ENCODE measurements at regions not wholly inside any gene's neighbourhood (a gene's known extent, or its start where the extent isn't known, plus 50 kb on each side); places are given as distances from the start of the nearest gene placed in this dataset.

GRCh38 chr13:67632590-67632989 is 402.5 kb upstream of the PCDH9 start:
- no peak for DNase-seq

- DNase-seq = no peak
Observed at GRCh38 chr13:67630640-67631039, 400.5 kb upstream of the PCDH9 start.

GRCh38 chr13:67623630-67624029 is 393.5 kb upstream of the PCDH9 start:
- DNase-seq = no peak

GRCh38 chr13:67620665-67621064 is 390.5 kb upstream of the PCDH9 start:
- no peak for DNase-seq

GRCh38 chr13:67619995-67620380 is 389.9 kb upstream of the PCDH9 start:
- no peak for DNase-seq

GRCh38 chr13:67619351-67619994 is 389.3 kb upstream of the PCDH9 start:
- DNase-seq = no peak

- DNase-seq = no peak
Observed at GRCh38 chr13:67614579-67614978, 384.4 kb upstream of the PCDH9 start.

- no peak for DNase-seq
Observed at GRCh38 chr13:67614013-67614412, 383.9 kb upstream of the PCDH9 start.

- DNase-seq = no peak
Observed at GRCh38 chr13:67588607-67589006, 358.5 kb upstream of the PCDH9 start.

- DNase-seq = no peak
Observed at GRCh38 chr13:67577361-67577760, 347.2 kb upstream of the PCDH9 start.

- no peak for DNase-seq
Observed at GRCh38 chr13:67574320-67575233, 344.4 kb upstream of the PCDH9 start.

GRCh38 chr13:67568205-67568604 is 338.1 kb upstream of the PCDH9 start:
- no peak for DNase-seq

GRCh38 chr13:67557642-67558241 is 327.6 kb upstream of the PCDH9 start:
- no peak for DNase-seq

- no peak for DNase-seq
Observed at GRCh38 chr13:67557118-67557517, 327.0 kb upstream of the PCDH9 start.

GRCh38 chr13:67554746-67555452 is 324.8 kb upstream of the PCDH9 start:
- no peak for DNase-seq

- no peak for DNase-seq
Observed at GRCh38 chr13:67554286-67554685, 324.1 kb upstream of the PCDH9 start.

- no peak for DNase-seq
Observed at GRCh38 chr13:67549331-67549730, 319.2 kb upstream of the PCDH9 start.

- DNase-seq = no peak
Observed at GRCh38 chr13:67538906-67539305, 308.8 kb upstream of the PCDH9 start.

- DNase-seq = no peak
Observed at GRCh38 chr13:67520886-67521285, 290.8 kb upstream of the PCDH9 start.

GRCh38 chr13:67519356-67519755 is 289.2 kb upstream of the PCDH9 start:
- DNase-seq = no peak

- DNase-seq = no peak
Observed at GRCh38 chr13:67518785-67519184, 288.6 kb upstream of the PCDH9 start.

- DNase-seq = no peak
Observed at GRCh38 chr13:67515895-67516294, 285.8 kb upstream of the PCDH9 start.

GRCh38 chr13:67509018-67509417 is 278.9 kb upstream of the PCDH9 start:
- DNase-seq = no peak
